CD14-positive monocyte (primary cell): ENCODE measurements at regions not wholly inside any gene's neighbourhood (a gene's known extent, or its start where the extent isn't known, plus 50 kb on each side); places are given as distances from the start of the nearest gene placed in this dataset.

Source experiments
- DNase-seq, 3 donors: peaks; one replicate each; pipeline ENCODE4 v3.0.0-alpha.2; 2011 to 2022
- H2AFZ ChIP-seq: 2 replicates; pipeline ENCODE4 v1.6.0; 2012; ENCODE audit warnings: mild to moderate bottlenecking, low read depth, low read length, inconsistent platforms; ENCODE audit not compliant: insufficient read depth, poor library complexity, severe bottlenecking
- H3K27ac ChIP-seq, 2 donors: 1 replicate in 1 of 2; 2 replicates in 1 of 2; pipeline ENCODE4 v1.5.1; 2012 to 2013; ENCODE audit warnings: low read length in 2 of 2, control low read depth in 1 of 2, inconsistent platforms in 1 of 2, low read depth in 1 of 2, mild to moderate bottlenecking in 1 of 2
- H3K27me3 ChIP-seq, 2 donors: one replicate each; pipeline versions ENCODE4 v1.6.0 to v1.6.1; 2011 to 2013; ENCODE audit warnings: low read length in 2 of 2; ENCODE audit not compliant: control insufficient read depth in 2 of 2, insufficient read depth in 2 of 2
- H3K36me3 ChIP-seq, 2 donors: replicated peaks in 1 of 2; 1 replicate in 1 of 2; 2 replicates in 1 of 2; pipeline versions ENCODE4 v1.5.1 to v1.6.1; 2012 to 2013; ENCODE audit warnings: low read length in 2 of 2, control low read depth in 1 of 2, inconsistent platforms in 1 of 2, mild to moderate bottlenecking in 1 of 2; ENCODE audit not compliant: insufficient read depth in 2 of 2, control insufficient read depth in 1 of 2
- H3K4me1 ChIP-seq, 2 donors: 1 replicate in 1 of 2; 2 replicates in 1 of 2; pipeline versions ENCODE4 v1.5.1 to v1.6.1; 2012 to 2013; ENCODE audit warnings: low read length in 2 of 2, control low read depth in 1 of 2, inconsistent platforms in 1 of 2, mild to moderate bottlenecking in 1 of 2, moderate library complexity in 1 of 2; ENCODE audit not compliant: insufficient read depth in 2 of 2, control insufficient read depth in 1 of 2
- H3K4me2 ChIP-seq: replicated peaks from 2 replicates; pipeline ENCODE3; 2012; ENCODE audit warnings: low read length, moderate library complexity, mild to moderate bottlenecking; ENCODE audit not compliant: poor library complexity, severe bottlenecking; ENCODE audit errors: extremely low read depth
- H3K4me3 ChIP-seq, 3 experiments: fragments of 200-600 bp in 1 of 3; sonication (generic) in 1 of 3; replicated peaks in 1 of 3; 1 replicate in 2 of 3; 2 replicates in 1 of 3; pipeline ENCODE4 v1.5.1; 2011 to 2013; ENCODE audit warnings: low read length in 3 of 3, mild to moderate bottlenecking in 3 of 3, control low read depth in 2 of 3, low read depth in 2 of 3, inconsistent platforms in 1 of 3, moderate library complexity in 1 of 3
- H3K79me2 ChIP-seq: 2 replicates; pipeline ENCODE4 v1.6.0; 2012; ENCODE audit warnings: mild to moderate bottlenecking, control low read depth, inconsistent platforms, low read length, moderate library complexity; ENCODE audit not compliant: insufficient read depth
- H3K9ac ChIP-seq: 2 replicates; pipeline ENCODE4 v1.6.0; 2017; ENCODE audit warnings: low read length, mild to moderate bottlenecking; ENCODE audit not compliant: insufficient read depth, poor library complexity, severe bottlenecking
- H3K9me3 ChIP-seq, 2 donors: replicated peaks in 1 of 2; 1 replicate in 1 of 2; 2 replicates in 1 of 2; pipeline versions ENCODE4 v1.5.1 to v1.6.1; 2012 to 2013; ENCODE audit warnings: low read length in 2 of 2, control low read depth in 1 of 2; ENCODE audit not compliant: control insufficient read depth in 1 of 2, insufficient read depth in 1 of 2
- H4K20me1 ChIP-seq: 2 replicates; pipeline ENCODE4 v1.6.0; 2012; ENCODE audit warnings: mild to moderate bottlenecking, low read length, control low read depth, moderate library complexity; ENCODE audit not compliant: insufficient read depth
- H3K27ac Mint-ChIP-seq, 7 donors: one replicate each; pipeline ENCODE4 v1.8.0; 2020; ENCODE audit warnings: mild to moderate bottlenecking in 7 of 7, mixed read lengths in 7 of 7, moderate library complexity in 6 of 7, inconsistent platforms in 2 of 7
- H3K27me3 Mint-ChIP-seq, 3 donors: one replicate each; pipeline ENCODE4 v1.8.0; 2021 to 2022; ENCODE audit warnings: low read depth in 3 of 3, mild to moderate bottlenecking in 3 of 3, mixed read lengths in 3 of 3, moderate library complexity in 3 of 3, inconsistent platforms in 1 of 3
- H3K36me3 Mint-ChIP-seq, 2 donors: one replicate each; pipeline ENCODE4 v1.8.0; 2020; ENCODE audit warnings: mixed read lengths in 2 of 2, inconsistent platforms in 1 of 2, mild to moderate bottlenecking in 1 of 2
- H3K4me1 Mint-ChIP-seq: one replicate; pipeline ENCODE4 v1.8.0; 2020; ENCODE audit warnings: mild to moderate bottlenecking, mixed read lengths
- H3K4me3 Mint-ChIP-seq, 2 donors: one replicate each; pipeline ENCODE4 v1.8.0; 2020; ENCODE audit warnings: mild to moderate bottlenecking in 2 of 2, mixed read lengths in 2 of 2, moderate library complexity in 1 of 2
- H3K9me3 Mint-ChIP-seq, 7 donors: one replicate each; pipeline ENCODE4 v1.8.0; 2020 to 2022; ENCODE audit warnings: mixed read lengths in 7 of 7, mild to moderate bottlenecking in 6 of 7, moderate library complexity in 6 of 7, inconsistent platforms in 2 of 7
- WGBS: methylation state at CpG from one replicate; pipeline ENCODE4 v1.1.5; 2013; ENCODE audit warnings: missing lambda C conversion rate; ENCODE audit not compliant: insufficient coverage; 5-methylcytosine and 5-hydroxymethylcytosine counted together
- intact Hi-C, 2 donors: fragments of 100-400 bp; cut with micrococcal nuclease; formaldehyde crosslinking; loops; one replicate each; pipeline versions ENCODE4 v1.15.0 to v1.15.1; 2023
- TF ChIP-seq, protein P1 (sequence below): fragments of 200-600 bp; IDR thresholded peaks from one replicate; pipeline ENCODE4 v1.8.0; 2022; ENCODE audit warnings: antibody characterized with exemption, mild to moderate bottlenecking

DNA sequence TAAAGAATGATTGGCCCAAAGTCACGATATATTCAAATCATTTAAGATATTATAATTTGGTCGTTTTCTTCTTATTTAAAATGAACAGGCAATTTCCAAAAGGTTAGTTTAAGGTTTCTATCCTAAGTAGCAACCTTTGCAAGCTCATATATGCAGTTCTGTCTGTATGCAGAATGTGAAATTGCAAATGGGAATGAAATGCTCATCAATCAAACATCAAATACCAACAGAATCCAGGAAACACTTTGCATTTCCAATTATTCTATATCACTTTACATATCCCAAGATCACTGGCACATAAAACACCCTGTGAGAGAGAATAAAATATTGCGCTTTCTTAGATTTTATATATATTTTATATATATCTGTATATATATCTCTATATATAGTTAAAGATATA, 237.3 kb downstream of the NRIP1 start:
- H2AFZ ChIP-seq, result no peak overlapping the region
- no peak overlapping the region for H3K9ac ChIP-seq
- WGBS, result no CpG with 5 or more reads among the region's 3 CpGs
- no peaks in the 10 kb centered on the region for H3K36me3 ChIP-seq
- intact Hi-C loops, result no loop called here
- Mint-ChIP-seq H3K4me3 (no peak overlapping the region), H3K27me3 (no peaks in the 10 kb centered on the region), H3K27ac (no peak overlapping the region), H3K9me3 (peaks cover 0 to 1% (median 0%) of the 10 kb centered on the region in 7 donors), H3K4me1 (no peaks in the 10 kb centered on the region), H3K36me3 (no peaks in the 10 kb centered on the region)
- TF ChIP-seq, protein P1, sequence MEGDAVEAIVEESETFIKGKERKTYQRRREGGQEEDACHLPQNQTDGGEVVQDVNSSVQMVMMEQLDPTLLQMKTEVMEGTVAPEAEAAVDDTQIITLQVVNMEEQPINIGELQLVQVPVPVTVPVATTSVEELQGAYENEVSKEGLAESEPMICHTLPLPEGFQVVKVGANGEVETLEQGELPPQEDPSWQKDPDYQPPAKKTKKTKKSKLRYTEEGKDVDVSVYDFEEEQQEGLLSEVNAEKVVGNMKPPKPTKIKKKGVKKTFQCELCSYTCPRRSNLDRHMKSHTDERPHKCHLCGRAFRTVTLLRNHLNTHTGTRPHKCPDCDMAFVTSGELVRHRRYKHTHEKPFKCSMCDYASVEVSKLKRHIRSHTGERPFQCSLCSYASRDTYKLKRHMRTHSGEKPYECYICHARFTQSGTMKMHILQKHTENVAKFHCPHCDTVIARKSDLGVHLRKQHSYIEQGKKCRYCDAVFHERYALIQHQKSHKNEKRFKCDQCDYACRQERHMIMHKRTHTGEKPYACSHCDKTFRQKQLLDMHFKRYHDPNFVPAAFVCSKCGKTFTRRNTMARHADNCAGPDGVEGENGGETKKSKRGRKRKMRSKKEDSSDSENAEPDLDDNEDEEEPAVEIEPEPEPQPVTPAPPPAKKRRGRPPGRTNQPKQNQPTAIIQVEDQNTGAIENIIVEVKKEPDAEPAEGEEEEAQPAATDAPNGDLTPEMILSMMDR, result no peak
- no peaks in the 10 kb centered on the region for H3K27me3 ChIP-seq
- H4K20me1 ChIP-seq, result no peaks in the 10 kb centered on the region
- H3K79me2 ChIP-seq, result no peaks in the 10 kb centered on the region
- H3K9me3 ChIP-seq, result peaks cover 0 to 3% of the 10 kb centered on the region in 2 donors
- no peaks in the 10 kb centered on the region for H3K4me1 ChIP-seq
- no peak for DNase-seq
- H3K4me2 ChIP-seq, result no peak overlapping the region
- H3K27ac ChIP-seq, result no peak overlapping the region
- H3K4me3 ChIP-seq, result no peak overlapping the region

DNA sequence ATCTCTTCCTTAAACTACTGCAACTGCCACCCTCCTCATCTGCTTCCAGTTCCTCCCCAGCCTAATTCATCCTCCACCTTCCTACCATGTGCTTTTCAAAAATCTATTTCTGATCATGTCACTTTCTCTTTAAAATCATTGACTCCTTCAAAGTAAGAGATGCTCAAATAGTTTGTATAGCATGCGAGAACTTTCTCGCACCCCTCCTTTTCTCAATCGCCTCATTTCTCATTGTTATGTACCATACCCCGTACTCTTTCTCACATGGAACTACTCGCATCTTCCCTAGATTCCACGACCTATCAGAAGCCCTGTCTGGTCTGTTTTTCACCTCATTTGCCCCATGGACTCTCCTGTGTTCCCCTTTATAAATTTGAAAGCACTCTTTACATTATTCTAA, 238.2 kb downstream of the NRIP1 start:
- no peaks in the 10 kb centered on the region for H3K27me3 Mint-ChIP-seq
- intact Hi-C loops, result no loop called here
- Histone ChIP-seq H3K79me2 (no peaks in the 10 kb centered on the region), H3K27ac (no peak overlapping the region), H3K9ac (no peak overlapping the region), H3K4me2 (no peak overlapping the region), H3K4me3 (no peak overlapping the region), H3K4me1 (no peaks in the 10 kb centered on the region), H3K36me3 (no peaks in the 10 kb centered on the region), H3K27me3 (no peaks in the 10 kb centered on the region), H4K20me1 (no peaks in the 10 kb centered on the region), H2AFZ (no peak overlapping the region), H3K9me3 (peaks cover 0 to 3% of the 10 kb centered on the region in 2 donors)
- TF ChIP-seq, protein P1, result no peak
- H3K4me3 Mint-ChIP-seq, result no peak overlapping the region
- H3K4me1 Mint-ChIP-seq, result no peaks in the 10 kb centered on the region
- WGBS, result 100% methylated on average over 6 of the region's 6 CpGs
- no peak overlapping the region for H3K27ac Mint-ChIP-seq
- peaks cover 0 to 1% (median 0%) of the 10 kb centered on the region in 7 donors for H3K9me3 Mint-ChIP-seq
- no peak for DNase-seq
- no peaks in the 10 kb centered on the region for H3K36me3 Mint-ChIP-seq
